ENCODE measurements at regions not wholly inside any gene's neighbourhood (a gene's known extent, or its start where the extent isn't known, plus 50 kb on each side); places are given as distances from the start of the nearest gene placed in this dataset.

- Histone ChIP-seq H3K36me3 (replicated peaks) (no peaks in the 10 kb centered on the region), H3K27ac (no peak overlapping the region), H3K27me3 (replicated peaks) (no peaks in the 10 kb centered on the region), H3K4me3 (ENCODE audit: low read depth, low read length) (no peak overlapping the region)
- no peak for DNase-seq
- no peak for TF ChIP-seq CTCF (IDR thresholded peaks at IDR 0.05; ENCODE audit: low read depth, low read length, missing control alignments)
- in situ Hi-C loops (cut with HindIII; ENCODE audit: low pct_ligation_motif_present, low sequenced_read_pairs): no loop called here
Observed at GRCh38 chr3:96266395-96267190, 547.8 kb upstream of the EPHA6 start.

- Histone ChIP-seq H3K27me3 (replicated peaks) (no peaks in the 10 kb centered on the region), H3K4me3 (ENCODE audit: low read depth, low read length) (no peak overlapping the region), H3K27ac (no peak overlapping the region), H3K36me3 (replicated peaks) (no peaks in the 10 kb centered on the region)
- in situ Hi-C loops (cut with HindIII; ENCODE audit: low pct_ligation_motif_present, low sequenced_read_pairs): no loop called here
- DNase-seq: no peak
- no peak for TF ChIP-seq CTCF (IDR thresholded peaks at IDR 0.05; ENCODE audit: low read depth, low read length, missing control alignments)
Observed at GRCh38 chr3:96267577-96267976, 546.8 kb upstream of the EPHA6 start.

- DNase-seq: no peak
- Histone ChIP-seq H3K27me3 (replicated peaks) (no peaks in the 10 kb centered on the region), H3K27ac (no peak overlapping the region), H3K4me3 (ENCODE audit: low read depth, low read length) (no peak overlapping the region), H3K36me3 (replicated peaks) (no peaks in the 10 kb centered on the region)
- in situ Hi-C loops (cut with HindIII; ENCODE audit: low pct_ligation_motif_present, low sequenced_read_pairs): no loop called here
- TF ChIP-seq CTCF (IDR thresholded peaks at IDR 0.05; ENCODE audit: low read depth, low read length, missing control alignments): no peak
Observed at GRCh38 chr3:96294143-96294542, 520.3 kb upstream of the EPHA6 start.

GRCh38 chr3:96300743-96301142 is 513.7 kb upstream of the EPHA6 start:
- Histone ChIP-seq H3K4me3 (ENCODE audit: low read depth, low read length) (no peak overlapping the region), H3K27ac (no peak overlapping the region), H3K36me3 (replicated peaks) (no peaks in the 10 kb centered on the region), H3K27me3 (replicated peaks) (no peaks in the 10 kb centered on the region)
- in situ Hi-C loops (cut with HindIII; ENCODE audit: low pct_ligation_motif_present, low sequenced_read_pairs): no loop called here
- no peak for TF ChIP-seq CTCF (IDR thresholded peaks at IDR 0.05; ENCODE audit: low read depth, low read length, missing control alignments)
- no peak for DNase-seq

GRCh38 chr3:96319166-96319565 is 495.2 kb upstream of the EPHA6 start:
- no peak overlapping the region for H3K4me3 ChIP-seq (ENCODE audit: low read depth, low read length)
- no peak overlapping the region for H3K27ac ChIP-seq
- no peaks in the 10 kb centered on the region for H3K36me3 ChIP-seq (replicated peaks)
- TF ChIP-seq CTCF (IDR thresholded peaks at IDR 0.05; ENCODE audit: low read depth, low read length, missing control alignments): no peak
- DNase-seq: no peak
- in situ Hi-C loops (cut with HindIII; ENCODE audit: low pct_ligation_motif_present, low sequenced_read_pairs): no loop called here
- no peaks in the 10 kb centered on the region for H3K27me3 ChIP-seq (replicated peaks)

GRCh38 chr3:96324087-96324486 is 490.3 kb upstream of the EPHA6 start:
- no peaks in the 10 kb centered on the region for H3K27me3 ChIP-seq (replicated peaks)
- no peak for DNase-seq
- in situ Hi-C loops (cut with HindIII; ENCODE audit: low pct_ligation_motif_present, low sequenced_read_pairs): no loop called here
- H3K27ac ChIP-seq: no peak overlapping the region
- H3K36me3 ChIP-seq (replicated peaks): no peaks in the 10 kb centered on the region
- TF ChIP-seq CTCF (IDR thresholded peaks at IDR 0.05; ENCODE audit: low read depth, low read length, missing control alignments): no peak
- no peak overlapping the region for H3K4me3 ChIP-seq (ENCODE audit: low read depth, low read length)
